KMS-11 (cell line): ENCODE measurements at regions not wholly inside any gene's neighbourhood (a gene's known extent, or its start where the extent isn't known, plus 50 kb on each side); places are given as distances from the start of the nearest gene placed in this dataset.
"Not testable (repeated sequence)": the region's sequence is repeated elsewhere in the genome, so short reads cannot be mapped to it uniquely, and the experiment has no call there.

Source experiments
- H2AFZ ChIP-seq: fragments of 200-600 bp; sonication (generic); 2 replicates; pipeline ENCODE4 v1.6.1; 2016; ENCODE audit warnings: antibody characterized with exemption, mixed run types, low read depth
- H3K27ac ChIP-seq: fragments of 200-600 bp; sonication (generic); 2 replicates; pipeline ENCODE4 v1.6.1; 2016; ENCODE audit warnings: mild to moderate bottlenecking, mixed run types
- H3K27me3 ChIP-seq: fragments of 200-600 bp; sonication (generic); 2 replicates; pipeline ENCODE4 v1.6.1; 2017; ENCODE audit warnings: mild to moderate bottlenecking, low read depth, mixed run types, moderate library complexity; ENCODE audit not compliant: insufficient read depth
- H3K36me3 ChIP-seq: fragments of 200-600 bp; sonication (generic); 2 replicates; pipeline ENCODE4 v1.6.1; 2017; ENCODE audit warnings: mild to moderate bottlenecking, mixed run types; ENCODE audit not compliant: insufficient read depth
- H3K4me1 ChIP-seq: fragments of 200-600 bp; sonication (generic); 2 replicates; pipeline ENCODE4 v1.6.1; 2016; ENCODE audit warnings: mild to moderate bottlenecking, low read depth, mixed run types; ENCODE audit not compliant: poor library complexity, severe bottlenecking
- H3K4me2 ChIP-seq: fragments of 200-600 bp; sonication (generic); 2 replicates; pipeline ENCODE4 v1.7.0; 2016; ENCODE audit warnings: mild to moderate bottlenecking, mixed run types
- H3K4me3 ChIP-seq: fragments of 200-600 bp; sonication (generic); IDR thresholded peaks from 2 replicates; pipeline ENCODE4 v1.6.1; 2017; ENCODE audit warnings: low read depth, low read length, mixed read lengths; ENCODE audit not compliant: insufficient read depth
- H3K79me2 ChIP-seq: fragments of 200-600 bp; sonication (generic); 2 replicates; pipeline ENCODE4 v1.6.1; 2016; ENCODE audit warnings: low read depth, mixed run types; ENCODE audit not compliant: insufficient read depth
- H3K9ac ChIP-seq: fragments of 200-600 bp; sonication (generic); 2 replicates; pipeline ENCODE4 v1.6.1; 2016; ENCODE audit warnings: mild to moderate bottlenecking, mixed run types
- H4K20me1 ChIP-seq: fragments of 200-600 bp; sonication (generic); 2 replicates; pipeline ENCODE4 v1.6.1; 2016; ENCODE audit warnings: mild to moderate bottlenecking, mixed run types; ENCODE audit not compliant: insufficient read depth
- CTCF ChIP-seq: fragments of 200-600 bp; sonication (generic); conservative IDR thresholded peaks from 2 replicates; pipeline ENCODE4 v1.6.1; 2017; ENCODE audit warnings: low read depth, mild to moderate bottlenecking, antibody characterized with exemption, low read length, moderate library complexity, mixed read lengths

- TF ChIP-seq CTCF: no peak
- Histone ChIP-seq H3K4me3 (no peak overlapping the region), H3K4me1 (no peaks in the 10 kb centered on the region), H3K79me2 (no peaks in the 10 kb centered on the region), H3K27ac (no peak overlapping the region), H3K4me2 (no peak overlapping the region), H3K36me3 (no peaks in the 10 kb centered on the region), H2AFZ (no peak overlapping the region), H4K20me1 (no peaks in the 10 kb centered on the region), H3K9ac (no peak overlapping the region), H3K27me3 (no peaks in the 10 kb centered on the region)
These were observed 460.0 kb upstream of the ZNF507 start for GRCh38 chr19:31885280-31885853.

DNA sequence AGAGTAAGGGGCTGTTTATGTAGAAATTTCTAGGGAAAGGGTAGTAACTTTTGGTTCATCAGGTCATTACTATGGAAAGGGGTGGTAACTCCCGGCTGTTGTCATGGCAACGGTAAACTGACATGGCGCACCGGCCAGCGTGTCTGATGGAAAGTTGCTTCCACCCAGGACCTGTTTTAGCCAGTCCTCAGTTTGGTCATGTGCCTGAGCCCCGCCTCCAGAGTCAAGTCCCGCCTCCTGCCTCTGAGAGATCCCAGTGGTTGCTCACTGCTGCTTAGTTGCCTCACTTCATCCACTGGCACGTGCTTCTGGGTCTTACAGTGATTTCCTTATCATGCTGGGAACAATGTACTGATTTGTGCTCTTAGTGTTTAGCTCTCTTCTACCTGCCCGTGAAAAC lies 455.2 kb upstream of the ZNF507 start:
- no peak for TF ChIP-seq CTCF
- no peaks in the 10 kb centered on the region for H3K27me3 ChIP-seq
- no peaks in the 10 kb centered on the region for H4K20me1 ChIP-seq
- H3K4me1 ChIP-seq: no peaks in the 10 kb centered on the region
- H3K9ac ChIP-seq: no peak overlapping the region
- H3K36me3 ChIP-seq: no peaks in the 10 kb centered on the region
- H3K4me2 ChIP-seq: no peak overlapping the region
- H3K4me3 ChIP-seq: no peak overlapping the region
- no peak overlapping the region for H2AFZ ChIP-seq
- H3K27ac ChIP-seq: no peak overlapping the region
- no peaks in the 10 kb centered on the region for H3K79me2 ChIP-seq

- no peaks in the 10 kb centered on the region for H4K20me1 ChIP-seq
- no peak overlapping the region for H2AFZ ChIP-seq
- no peaks in the 10 kb centered on the region for H3K4me1 ChIP-seq
- no peak overlapping the region for H3K4me2 ChIP-seq
- H3K27ac ChIP-seq: no peak overlapping the region
- no peak for TF ChIP-seq CTCF
- no peaks in the 10 kb centered on the region for H3K36me3 ChIP-seq
- no peak overlapping the region for H3K4me3 ChIP-seq
- H3K79me2 ChIP-seq: no peaks in the 10 kb centered on the region
- H3K27me3 ChIP-seq: no peaks in the 10 kb centered on the region
- no peak overlapping the region for H3K9ac ChIP-seq
These were observed 453.4 kb upstream of the ZNF507 start for GRCh38 chr19:31892060-31892459.

DNA sequence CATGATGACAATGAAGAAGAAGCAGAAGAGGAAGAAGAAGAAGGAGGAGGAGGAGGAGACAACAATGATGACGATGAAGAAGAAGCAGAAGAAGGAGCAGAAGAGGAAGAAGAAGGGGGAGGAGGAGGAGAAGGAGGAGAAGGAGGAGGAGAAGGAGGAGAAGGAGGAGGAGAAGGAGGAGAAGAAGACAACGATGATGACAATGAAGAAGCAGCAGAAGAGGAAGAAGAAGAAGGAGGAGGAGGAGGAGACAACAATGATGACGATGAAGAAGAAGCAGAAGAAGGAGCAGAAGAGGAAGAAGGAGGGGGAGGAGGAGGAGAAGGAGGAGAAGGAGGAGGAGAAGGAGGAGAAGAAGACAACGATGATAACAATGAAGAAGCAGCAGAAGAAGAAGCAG lies 451.9 kb upstream of the ZNF507 start:
- H3K9ac ChIP-seq, H2AFZ ChIP-seq, H3K27me3 ChIP-seq, H4K20me1 ChIP-seq, H3K27ac ChIP-seq, H3K79me2 ChIP-seq, H3K4me3 ChIP-seq, H3K4me2 ChIP-seq, H3K4me1 ChIP-seq, H3K36me3 ChIP-seq: not testable (repeated sequence)

- H3K27me3 ChIP-seq: no peaks in the 10 kb centered on the region
These were observed 451.0 kb upstream of the ZNF507 start for GRCh38 chr19:31894451-31894850.

More at GRCh38 chr19:31894451-31894850, 451.0 kb upstream of the ZNF507 start:
- Histone ChIP-seq H3K36me3 (no peaks in the 10 kb centered on the region), H2AFZ (no peak overlapping the region), H3K4me2 (no peak overlapping the region), H3K27ac (no peak overlapping the region), H3K9ac (no peak overlapping the region), H3K4me3 (no peak overlapping the region), H3K79me2 (no peaks in the 10 kb centered on the region), H3K4me1 (no peaks in the 10 kb centered on the region), H4K20me1 (no peaks in the 10 kb centered on the region)
- no peak for TF ChIP-seq CTCF
